ENCODE measurements at regions not wholly inside any gene's neighbourhood (a gene's known extent, or its start where the extent isn't known, plus 50 kb on each side); places are given as distances from the start of the nearest gene placed in this dataset.

DNA sequence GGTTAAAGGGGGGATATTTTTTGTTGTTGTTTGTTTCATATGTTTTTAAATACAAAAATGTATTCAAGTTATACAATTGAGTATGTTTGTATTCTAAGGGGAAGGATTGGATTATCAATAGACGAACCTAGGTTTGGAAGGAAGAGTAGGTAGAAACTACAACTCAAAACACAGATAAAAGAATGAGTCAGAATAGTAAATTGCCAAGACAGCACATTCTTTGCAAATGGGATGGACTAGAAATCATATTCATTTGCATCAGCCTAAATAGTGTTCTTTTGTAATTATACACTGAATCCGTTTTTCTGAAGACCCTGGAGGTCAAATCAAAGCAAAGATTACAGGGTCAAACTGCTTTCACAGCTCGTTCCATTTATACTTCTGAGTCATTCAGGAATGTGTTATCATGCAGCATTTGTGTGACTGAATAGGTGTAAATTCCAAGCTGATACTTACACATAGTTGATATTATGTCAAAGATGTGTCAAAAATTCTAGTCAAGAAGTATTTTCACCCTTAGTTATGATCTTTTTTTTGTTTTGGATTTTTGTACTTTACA is 273.3 kb upstream of the FAT4 start:
- TF ChIP-seq, protein P1, sequence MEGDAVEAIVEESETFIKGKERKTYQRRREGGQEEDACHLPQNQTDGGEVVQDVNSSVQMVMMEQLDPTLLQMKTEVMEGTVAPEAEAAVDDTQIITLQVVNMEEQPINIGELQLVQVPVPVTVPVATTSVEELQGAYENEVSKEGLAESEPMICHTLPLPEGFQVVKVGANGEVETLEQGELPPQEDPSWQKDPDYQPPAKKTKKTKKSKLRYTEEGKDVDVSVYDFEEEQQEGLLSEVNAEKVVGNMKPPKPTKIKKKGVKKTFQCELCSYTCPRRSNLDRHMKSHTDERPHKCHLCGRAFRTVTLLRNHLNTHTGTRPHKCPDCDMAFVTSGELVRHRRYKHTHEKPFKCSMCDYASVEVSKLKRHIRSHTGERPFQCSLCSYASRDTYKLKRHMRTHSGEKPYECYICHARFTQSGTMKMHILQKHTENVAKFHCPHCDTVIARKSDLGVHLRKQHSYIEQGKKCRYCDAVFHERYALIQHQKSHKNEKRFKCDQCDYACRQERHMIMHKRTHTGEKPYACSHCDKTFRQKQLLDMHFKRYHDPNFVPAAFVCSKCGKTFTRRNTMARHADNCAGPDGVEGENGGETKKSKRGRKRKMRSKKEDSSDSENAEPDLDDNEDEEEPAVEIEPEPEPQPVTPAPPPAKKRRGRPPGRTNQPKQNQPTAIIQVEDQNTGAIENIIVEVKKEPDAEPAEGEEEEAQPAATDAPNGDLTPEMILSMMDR (IDR thresholded peaks at IDR 0.05): no peak
- TF ChIP-seq POLR2A (IDR thresholded peaks at IDR 0.05): no peak

Measured in lower leg skin (tissue), 3 donors.